Mammary epithelial cell (primary cell): ENCODE measurements at regions not wholly inside any gene's neighbourhood (a gene's known extent, or its start where the extent isn't known, plus 50 kb on each side); places are given as distances from the start of the nearest gene placed in this dataset.

Experiments
- EZH2 ChIP-seq: IDR thresholded peaks from 2 replicates; pipeline ENCODE4 v1.6.1; 2012; ENCODE audit warnings: low read length, inconsistent platforms, borderline replicate concordance
- TF ChIP-seq, protein P1 (sequence below), 2 donors: IDR thresholded peaks in 1 of 2; conservative IDR thresholded peaks in 1 of 2; 2 replicates each; pipeline ENCODE4 v1.5.1; 2011 to 2012; ENCODE audit warnings: inconsistent platforms in 2 of 2, low read length in 2 of 2, mild to moderate bottlenecking in 2 of 2, control low read depth in 1 of 2, low read depth in 1 of 2; ENCODE audit not compliant: insufficient read depth in 1 of 2; ENCODE audit errors: extremely low read depth in 1 of 2

DNA sequence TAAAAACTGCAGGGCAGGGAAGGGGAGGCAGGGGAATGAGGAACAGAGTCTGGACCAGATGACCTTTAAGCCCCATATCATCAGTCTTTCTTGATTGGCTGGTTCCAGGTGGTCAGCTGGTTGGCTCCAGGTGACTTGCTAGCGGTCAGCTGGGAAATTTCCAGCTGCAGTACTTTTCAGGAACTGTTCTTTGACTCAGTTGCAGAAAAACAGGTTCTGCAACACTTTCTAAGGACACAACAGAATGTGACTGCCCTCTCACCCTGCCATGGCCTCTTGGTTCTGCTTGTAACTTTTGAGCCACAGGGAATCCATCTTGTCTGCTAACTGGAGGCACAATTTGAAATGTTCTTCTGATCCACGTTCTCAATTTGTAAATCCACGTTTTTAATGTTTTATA is 278.3 kb upstream of the LRATD1 start:
- TF ChIP-seq, protein P1, sequence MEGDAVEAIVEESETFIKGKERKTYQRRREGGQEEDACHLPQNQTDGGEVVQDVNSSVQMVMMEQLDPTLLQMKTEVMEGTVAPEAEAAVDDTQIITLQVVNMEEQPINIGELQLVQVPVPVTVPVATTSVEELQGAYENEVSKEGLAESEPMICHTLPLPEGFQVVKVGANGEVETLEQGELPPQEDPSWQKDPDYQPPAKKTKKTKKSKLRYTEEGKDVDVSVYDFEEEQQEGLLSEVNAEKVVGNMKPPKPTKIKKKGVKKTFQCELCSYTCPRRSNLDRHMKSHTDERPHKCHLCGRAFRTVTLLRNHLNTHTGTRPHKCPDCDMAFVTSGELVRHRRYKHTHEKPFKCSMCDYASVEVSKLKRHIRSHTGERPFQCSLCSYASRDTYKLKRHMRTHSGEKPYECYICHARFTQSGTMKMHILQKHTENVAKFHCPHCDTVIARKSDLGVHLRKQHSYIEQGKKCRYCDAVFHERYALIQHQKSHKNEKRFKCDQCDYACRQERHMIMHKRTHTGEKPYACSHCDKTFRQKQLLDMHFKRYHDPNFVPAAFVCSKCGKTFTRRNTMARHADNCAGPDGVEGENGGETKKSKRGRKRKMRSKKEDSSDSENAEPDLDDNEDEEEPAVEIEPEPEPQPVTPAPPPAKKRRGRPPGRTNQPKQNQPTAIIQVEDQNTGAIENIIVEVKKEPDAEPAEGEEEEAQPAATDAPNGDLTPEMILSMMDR (conservative IDR thresholded peaks at IDR 0.05 in 1 of 2, IDR thresholded peaks at IDR 0.05 in 1 of 2; ENCODE audit: extremely low read depth in 1 of 2, insufficient read depth in 1 of 2, low read depth in 1 of 2, low read length in 2 of 2) = no peak
- TF ChIP-seq EZH2 = no peak
